HepG2 (cell line): ENCODE measurements at regions not wholly inside any gene's neighbourhood (a gene's known extent, or its start where the extent isn't known, plus 50 kb on each side); places are given as distances from the start of the nearest gene placed in this dataset.

Experiments
- ATAC-seq: fragments of 200-7000 bp; cut with Tn5 transposase; 3 replicates; pipeline ENCODE4 v1.9.1; 2020; ENCODE audit warnings: mild to moderate bottlenecking, moderate library complexity
- BruUV-seq: library from RNA; stranded (reverse); fragments of 400-500 nt; replicated peaks from 2 replicates; lab custom pipeline; 2021; lab: Mats Ljungman, UMichigan
- CTCF ChIA-PET: fragments of 300-600 bp; formaldehyde crosslinking; extraction: SDS; loops from one replicate; lab custom pipeline; 2021; ENCODE audit warnings: low total read pairs, inconsistent platforms, low intra/inter-chr PET ratio; lab: Yijun Ruan, JAX
- POLR2A ChIA-PET: fragments of 350-600 bp; sonication (Branson Sonifier 250); formaldehyde crosslinking; loops from one replicate; lab custom pipeline; 2020; ENCODE audit warnings: antibody characterized with exemption, inconsistent platforms; lab: Yijun Ruan, JAX
- DNase-seq: peaks from one replicate; pipeline ENCODE4 v3.0.0-alpha.2; 2015; ENCODE audit warnings: low spot score
- FAIRE-seq: peaks from 3 replicates; lab custom pipeline; 2011; peaks lifted over from hg19 to GRCh38; lab: Jason Lieb, UNC
- H2AFZ ChIP-seq: one replicate; pipeline ENCODE4 v1.6.1; 2011; ENCODE audit warnings: low read length, inconsistent platforms
- H3K27ac ChIP-seq: fragments of 300-600 bp; 3 replicates; pipeline ENCODE4 v1.8.0; 2011; ENCODE audit warnings: mixed run types, mild to moderate bottlenecking, mixed read lengths, low read length, inconsistent platforms; ENCODE audit not compliant: insufficient read depth; ENCODE audit errors: extremely low read length
- H3K27me3 ChIP-seq, 2 experiments: fragments of 200-600 bp in 1 of 2; 2 replicates in 1 of 2; 3 replicates in 1 of 2; pipeline versions ENCODE4 v1.6.0 to v1.8.0; 2011; ENCODE audit warnings: low read length in 2 of 2, mild to moderate bottlenecking in 2 of 2, moderate library complexity in 2 of 2, inconsistent platforms in 1 of 2; ENCODE audit not compliant: insufficient read depth in 2 of 2, control insufficient read depth in 1 of 2
- H3K36me3 ChIP-seq, 2 experiments: fragments of 200-600 bp in 1 of 2; replicated peaks in 1 of 2; 2 replicates in 1 of 2; 3 replicates in 1 of 2; pipeline versions ENCODE4 v1.5.1 to v1.8.0; 2011; ENCODE audit warnings: low read length in 2 of 2, inconsistent platforms in 1 of 2; ENCODE audit not compliant: insufficient read depth in 2 of 2, control insufficient read depth in 1 of 2
- H3K4me1 ChIP-seq: 2 replicates; pipeline ENCODE4 v1.5.1; 2012; ENCODE audit warnings: low read length, inconsistent platforms; ENCODE audit not compliant: insufficient read depth
- H3K4me2 ChIP-seq: 2 replicates; pipeline ENCODE4 v1.6.0; 2011; ENCODE audit warnings: low read depth, low read length, inconsistent platforms
- H3K4me3 ChIP-seq, 3 experiments: fragments of 200-600 bp in 1 of 3; sonication (generic), shearing (Covaris generic) in 1 of 3; replicated peaks in 1 of 3; 2 replicates each; pipeline ENCODE4 v1.5.1; 2011 to 2016; ENCODE audit warnings: low read length in 3 of 3, inconsistent platforms in 2 of 3, low read depth in 2 of 3, mild to moderate bottlenecking in 2 of 3, control low read depth in 1 of 3, mixed read lengths in 1 of 3; ENCODE audit not compliant: insufficient read depth in 1 of 3
- H3K79me2 ChIP-seq: one replicate; pipeline ENCODE4 v1.6.1; 2011; ENCODE audit warnings: low read length, inconsistent platforms; ENCODE audit not compliant: insufficient read depth
- H3K9ac ChIP-seq: 2 replicates; pipeline ENCODE4 v1.6.0; 2011; ENCODE audit warnings: mild to moderate bottlenecking, low read depth, low read length, inconsistent platforms; ENCODE audit not compliant: insufficient read depth
- H3K9me3 ChIP-seq: 2 replicates; pipeline ENCODE4 v1.5.1; 2012; ENCODE audit warnings: mild to moderate bottlenecking, low read length
- H4K20me1 ChIP-seq: 2 replicates; pipeline ENCODE4 v1.6.0; 2011; ENCODE audit warnings: inconsistent platforms, mild to moderate bottlenecking, low read length, moderate library complexity; ENCODE audit not compliant: insufficient read depth
- IKZF1 ChIP-seq: fragments of 450-650 bp; IDR thresholded peaks from 2 replicates; pipeline ENCODE4 v1.7.1; 2016
- IRX3 ChIP-seq: sonication (generic); formaldehyde crosslinking; IDR thresholded peaks from 2 replicates; pipeline ENCODE4 v1.8.1; 2023; ENCODE audit warnings: mild to moderate bottlenecking, low read depth, missing genetic modification reagents, borderline replicate concordance
- MAFF ChIP-seq: IDR thresholded peaks from 2 replicates; pipeline ENCODE4 v1.6.1; 2011; ENCODE audit warnings: low read depth, low read length, improper control_type of control experiment
- MBNL3 ChIP-seq: fragments of 250-450 bp; sonication (Bioruptor Pico); conservative IDR thresholded peaks from 2 replicates; pipeline ENCODE4 v1.8.0; 2022; ENCODE audit warnings: mild to moderate bottlenecking, inconsistent platforms
- NBN ChIP-seq: fragments of 450-650 bp; conservative IDR thresholded peaks from 2 replicates; pipeline ENCODE4 v1.6.1; 2017
- PRMT3 ChIP-seq: sonication (generic); formaldehyde crosslinking; IDR thresholded peaks from 2 replicates; pipeline ENCODE4 v1.8.1; 2022; ENCODE audit warnings: low read depth, mild to moderate bottlenecking, moderate library complexity, missing genetic modification reagents, borderline replicate concordance
- SMAD1 ChIP-seq: sonication (generic); formaldehyde crosslinking; IDR thresholded peaks from 2 replicates; pipeline ENCODE4 v1.4.0; 2020; ENCODE audit warnings: missing genetic modification reagents, low read depth, mild to moderate bottlenecking, borderline replicate concordance
- ZC3H13 ChIP-seq: sonication (generic); formaldehyde crosslinking; IDR thresholded peaks from 2 replicates; pipeline ENCODE4 v1.8.1; 2023; ENCODE audit warnings: mild to moderate bottlenecking, missing genetic modification reagents, moderate library complexity
- ZNF180 ChIP-seq: sonication (generic); formaldehyde crosslinking; IDR thresholded peaks from 2 replicates; pipeline ENCODE4 v1.4.0; 2020; ENCODE audit warnings: low read depth, missing genetic modification reagents, borderline replicate concordance
- ZNF232 ChIP-seq: sonication (generic); formaldehyde crosslinking; IDR thresholded peaks from 2 replicates; pipeline ENCODE4 v1.4.0; 2020; ENCODE audit warnings: missing genetic modification reagents, borderline replicate concordance
- ZNF552 ChIP-seq: sonication (generic); formaldehyde crosslinking; IDR thresholded peaks from 2 replicates; pipeline ENCODE4 v1.9.0; 2022; ENCODE audit warnings: missing genetic modification reagents, mild to moderate bottlenecking, borderline replicate concordance
- WGBS: methylation state at CpG from one replicate; pipeline ENCODE4 v1.1.6; 2017; ENCODE audit warnings: low lambda C conversion rate; 5-methylcytosine and 5-hydroxymethylcytosine counted together
- in situ Hi-C: cut with HindIII; loops from 2 replicates; pipeline ENCODE4 v1.10.0; 2017; ENCODE audit warnings: low pct_unique_long_range_greater_than_20kb; ENCODE audit not compliant: extremely low pct_ligation_motif_present
- intact Hi-C: fragments of 100-400 bp; cut with micrococcal nuclease; formaldehyde crosslinking; loops from one replicate; pipeline ENCODE4 v1.10.0; 2022; ENCODE audit not compliant: unreplicated experiment
- TF ChIP-seq, protein P1 (sequence below): sonication (generic); formaldehyde crosslinking; IDR thresholded peaks from 2 replicates; pipeline ENCODE4 v1.5.0; 2020; ENCODE audit warnings: mild to moderate bottlenecking, missing genetic modification reagents, borderline replicate concordance
- TF ChIP-seq, protein P2 (sequence below): sonication (generic); formaldehyde crosslinking; IDR thresholded peaks from 2 replicates; pipeline ENCODE4 v1.4.0; 2020; ENCODE audit warnings: mild to moderate bottlenecking, missing genetic modification reagents

- FAIRE-seq = no peak
- H3K4me3 ChIP-seq = no peak overlapping the region
- CTCF ChIA-PET = no interaction called here
- H3K36me3 ChIP-seq = no peaks in the 10 kb centered on the region
- H3K4me1 ChIP-seq = peaks cover 8% of the 10 kb centered on the region; the same call in 1 of the 2 replicates
- intact Hi-C loops = no loop called here
- BruUV-seq = no TSS peak
- H2AFZ ChIP-seq = no peak overlapping the region
- ATAC-seq = no peak
- TF ChIP-seq ZNF232 (CRISPR knock-in tag) (no peak), ZC3H13 (CRISPR knock-in tag) (no peak), ZNF180 (CRISPR knock-in tag) (no peak), SMAD1 (no peak), PRMT3 (CRISPR knock-in tag) (no peak), ZNF552 (CRISPR knock-in tag) (no peak), IRX3 (CRISPR knock-in tag) (no peak), MBNL3 (CRISPR knock-in tag) (no peak), IKZF1 (no peak), NBN (no peak), MAFF (no peak)
- TF ChIP-seq, protein P1, sequence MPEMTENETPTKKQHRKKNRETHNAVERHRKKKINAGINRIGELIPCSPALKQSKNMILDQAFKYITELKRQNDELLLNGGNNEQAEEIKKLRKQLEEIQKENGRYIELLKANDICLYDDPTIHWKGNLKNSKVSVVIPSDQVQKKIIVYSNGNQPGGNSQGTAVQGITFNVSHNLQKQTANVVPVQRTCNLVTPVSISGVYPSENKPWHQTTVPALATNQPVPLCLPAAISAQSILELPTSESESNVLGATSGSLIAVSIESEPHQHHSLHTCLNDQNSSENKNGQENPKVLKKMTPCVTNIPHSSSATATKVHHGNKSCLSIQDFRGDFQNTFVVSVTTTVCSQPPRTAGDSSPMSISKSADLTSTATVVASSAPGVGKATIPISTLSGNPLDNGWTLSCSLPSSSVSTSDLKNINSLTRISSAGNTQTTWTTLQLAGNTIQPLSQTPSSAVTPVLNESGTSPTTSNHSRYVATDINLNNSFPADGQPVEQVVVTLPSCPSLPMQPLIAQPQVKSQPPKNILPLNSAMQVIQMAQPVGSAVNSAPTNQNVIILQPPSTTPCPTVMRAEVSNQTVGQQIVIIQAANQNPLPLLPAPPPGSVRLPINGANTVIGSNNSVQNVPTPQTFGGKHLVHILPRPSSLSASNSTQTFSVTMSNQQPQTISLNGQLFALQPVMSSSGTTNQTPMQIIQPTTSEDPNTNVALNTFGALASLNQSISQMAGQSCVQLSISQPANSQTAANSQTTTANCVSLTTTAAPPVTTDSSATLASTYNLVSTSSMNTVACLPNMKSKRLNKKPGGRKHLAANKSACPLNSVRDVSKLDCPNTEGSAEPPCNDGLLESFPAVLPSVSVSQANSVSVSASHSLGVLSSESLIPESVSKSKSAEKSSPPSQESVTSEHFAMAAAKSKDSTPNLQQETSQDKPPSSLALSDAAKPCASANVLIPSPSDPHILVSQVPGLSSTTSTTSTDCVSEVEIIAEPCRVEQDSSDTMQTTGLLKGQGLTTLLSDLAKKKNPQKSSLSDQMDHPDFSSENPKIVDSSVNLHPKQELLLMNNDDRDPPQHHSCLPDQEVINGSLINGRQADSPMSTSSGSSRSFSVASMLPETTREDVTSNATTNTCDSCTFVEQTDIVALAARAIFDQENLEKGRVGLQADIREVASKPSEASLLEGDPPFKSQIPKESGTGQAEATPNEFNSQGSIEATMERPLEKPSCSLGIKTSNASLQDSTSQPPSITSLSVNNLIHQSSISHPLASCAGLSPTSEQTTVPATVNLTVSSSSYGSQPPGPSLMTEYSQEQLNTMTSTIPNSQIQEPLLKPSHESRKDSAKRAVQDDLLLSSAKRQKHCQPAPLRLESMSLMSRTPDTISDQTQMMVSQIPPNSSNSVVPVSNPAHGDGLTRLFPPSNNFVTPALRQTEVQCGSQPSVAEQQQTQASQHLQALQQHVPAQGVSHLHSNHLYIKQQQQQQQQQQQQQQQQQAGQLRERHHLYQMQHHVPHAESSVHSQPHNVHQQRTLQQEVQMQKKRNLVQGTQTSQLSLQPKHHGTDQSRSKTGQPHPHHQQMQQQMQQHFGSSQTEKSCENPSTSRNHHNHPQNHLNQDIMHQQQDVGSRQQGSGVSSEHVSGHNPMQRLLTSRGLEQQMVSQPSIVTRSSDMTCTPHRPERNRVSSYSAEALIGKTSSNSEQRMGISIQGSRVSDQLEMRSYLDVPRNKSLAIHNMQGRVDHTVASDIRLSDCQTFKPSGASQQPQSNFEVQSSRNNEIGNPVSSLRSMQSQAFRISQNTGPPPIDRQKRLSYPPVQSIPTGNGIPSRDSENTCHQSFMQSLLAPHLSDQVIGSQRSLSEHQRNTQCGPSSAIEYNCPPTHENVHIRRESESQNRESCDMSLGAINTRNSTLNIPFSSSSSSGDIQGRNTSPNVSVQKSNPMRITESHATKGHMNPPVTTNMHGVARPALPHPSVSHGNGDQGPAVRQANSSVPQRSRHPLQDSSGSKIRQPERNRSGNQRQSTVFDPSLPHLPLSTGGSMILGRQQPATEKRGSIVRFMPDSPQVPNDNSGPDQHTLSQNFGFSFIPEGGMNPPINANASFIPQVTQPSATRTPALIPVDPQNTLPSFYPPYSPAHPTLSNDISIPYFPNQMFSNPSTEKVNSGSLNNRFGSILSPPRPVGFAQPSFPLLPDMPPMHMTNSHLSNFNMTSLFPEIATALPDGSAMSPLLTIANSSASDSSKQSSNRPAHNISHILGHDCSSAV (CRISPR knock-in tag) = no peak
- TF ChIP-seq, protein P2, sequence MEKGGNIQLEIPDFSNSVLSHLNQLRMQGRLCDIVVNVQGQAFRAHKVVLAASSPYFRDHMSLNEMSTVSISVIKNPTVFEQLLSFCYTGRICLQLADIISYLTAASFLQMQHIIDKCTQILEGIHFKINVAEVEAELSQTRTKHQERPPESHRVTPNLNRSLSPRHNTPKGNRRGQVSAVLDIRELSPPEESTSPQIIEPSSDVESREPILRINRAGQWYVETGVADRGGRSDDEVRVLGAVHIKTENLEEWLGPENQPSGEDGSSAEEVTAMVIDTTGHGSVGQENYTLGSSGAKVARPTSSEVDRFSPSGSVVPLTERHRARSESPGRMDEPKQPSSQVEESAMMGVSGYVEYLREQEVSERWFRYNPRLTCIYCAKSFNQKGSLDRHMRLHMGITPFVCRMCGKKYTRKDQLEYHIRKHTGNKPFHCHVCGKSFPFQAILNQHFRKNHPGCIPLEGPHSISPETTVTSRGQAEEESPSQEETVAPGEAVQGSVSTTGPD (CRISPR knock-in tag) = no peak
- no peak overlapping the region for H3K4me2 ChIP-seq
- WGBS = 58% methylated on average over 3 of the region's 3 CpGs
- H3K27me3 ChIP-seq = no peaks in the 10 kb centered on the region
- no peak overlapping the region for H3K9ac ChIP-seq
- no peaks in the 10 kb centered on the region for H3K9me3 ChIP-seq
- no peak overlapping the region for H3K27ac ChIP-seq
- in situ Hi-C loops = no loop called here
- H3K79me2 ChIP-seq = no peaks in the 10 kb centered on the region
- DNase-seq = no peak
- POLR2A ChIA-PET = no interaction called here
- H4K20me1 ChIP-seq = no peaks in the 10 kb centered on the region
These were observed 328.8 kb upstream of the SUCLG2 start for GRCh38 chr3:67983166-67983565.
